Activated CD8-positive, alpha-beta T cell treated with anti-CD3 and anti-CD28 coated beads for 36 hours (primary cell): ENCODE measurements at regions not wholly inside any gene's neighbourhood (a gene's known extent, or its start where the extent isn't known, plus 50 kb on each side); places are given as distances from the start of the nearest gene placed in this dataset.

Source experiments
- ATAC-seq: fragments of 200-7000 bp; cut with Tn5 transposase; one replicate; pipeline ENCODE4 v1.10.0; 2021; ENCODE audit warnings: mild to moderate bottlenecking, moderate library complexity
- CTCF ChIA-PET: fragments of 350-600 bp; sonication (Branson Sonifier 250); formaldehyde crosslinking; loops from one replicate; lab custom pipeline; 2021; ENCODE audit warnings: antibody characterized with exemption; lab: Charles Lee
- POLR2A ChIA-PET: fragments of 350-600 bp; sonication (Branson Sonifier 250); formaldehyde crosslinking; loops from one replicate; lab custom pipeline; 2021; ENCODE audit warnings: antibody characterized with exemption; lab: Charles Lee
- DNase-seq: peaks from one replicate; pipeline ENCODE4 v3.0.0-alpha.2; 2020
- H3K27ac Mint-ChIP-seq: one replicate; pipeline ENCODE4 v1.8.0; 2021; ENCODE audit warnings: mild to moderate bottlenecking, mixed read lengths
- H3K27me3 Mint-ChIP-seq: one replicate; pipeline ENCODE4 v1.8.0; 2021; ENCODE audit warnings: mixed read lengths
- H3K36me3 Mint-ChIP-seq: one replicate; pipeline ENCODE4 v1.8.0; 2021; ENCODE audit warnings: low read depth, mixed read lengths
- H3K4me1 Mint-ChIP-seq: one replicate; pipeline ENCODE4 v1.8.0; 2021; ENCODE audit warnings: low read depth, mixed read lengths
- H3K4me3 Mint-ChIP-seq: one replicate; pipeline ENCODE4 v1.8.0; 2021; ENCODE audit warnings: mild to moderate bottlenecking, moderate library complexity, mixed read lengths
- H3K9me3 Mint-ChIP-seq: one replicate; pipeline ENCODE4 v1.8.0; 2021; ENCODE audit warnings: mixed read lengths
- intact Hi-C: fragments of 100-400 bp; cut with micrococcal nuclease; formaldehyde crosslinking; loops from one replicate; pipeline ENCODE4 v1.10.0; 2022
- TF ChIP-seq, protein P1 (sequence below): fragments of 200-600 bp; IDR thresholded peaks from one replicate; pipeline ENCODE4 v1.8.0; 2022; ENCODE audit warnings: antibody characterized with exemption, mild to moderate bottlenecking

DNA sequence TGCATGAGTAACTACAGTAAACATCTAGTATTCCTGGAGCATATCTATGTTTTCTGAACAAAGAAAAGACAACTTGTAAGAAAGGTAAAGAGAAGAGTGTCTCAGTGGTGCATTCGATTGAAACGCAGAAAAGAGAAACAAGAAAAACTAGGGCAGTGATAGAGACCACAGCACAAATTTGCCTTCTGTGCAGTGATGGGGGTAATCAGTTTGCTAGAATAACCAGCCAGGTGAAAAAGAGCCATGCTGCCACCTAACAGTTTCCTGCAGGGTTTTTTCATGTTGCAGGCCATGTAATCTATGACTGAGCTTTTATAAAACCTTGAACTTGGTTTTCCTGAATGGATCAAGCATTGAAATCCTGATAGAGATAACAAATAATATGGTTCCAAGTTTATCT is 198.4 kb upstream of the MEF2C start:
- no peak for ATAC-seq
- no peaks in the 10 kb centered on the region for H3K9me3 Mint-ChIP-seq
- DNase-seq, result no peak
- H3K4me1 Mint-ChIP-seq, result no peaks in the 10 kb centered on the region
- H3K27me3 Mint-ChIP-seq, result peaks cover 1% of the 10 kb centered on the region
- no peaks in the 10 kb centered on the region for H3K36me3 Mint-ChIP-seq
- no peak overlapping the region for H3K27ac Mint-ChIP-seq
- no peak overlapping the region for H3K4me3 Mint-ChIP-seq
- intact Hi-C loops, result no loop called here
- CTCF ChIA-PET, result no interaction called here
- TF ChIP-seq, protein P1, sequence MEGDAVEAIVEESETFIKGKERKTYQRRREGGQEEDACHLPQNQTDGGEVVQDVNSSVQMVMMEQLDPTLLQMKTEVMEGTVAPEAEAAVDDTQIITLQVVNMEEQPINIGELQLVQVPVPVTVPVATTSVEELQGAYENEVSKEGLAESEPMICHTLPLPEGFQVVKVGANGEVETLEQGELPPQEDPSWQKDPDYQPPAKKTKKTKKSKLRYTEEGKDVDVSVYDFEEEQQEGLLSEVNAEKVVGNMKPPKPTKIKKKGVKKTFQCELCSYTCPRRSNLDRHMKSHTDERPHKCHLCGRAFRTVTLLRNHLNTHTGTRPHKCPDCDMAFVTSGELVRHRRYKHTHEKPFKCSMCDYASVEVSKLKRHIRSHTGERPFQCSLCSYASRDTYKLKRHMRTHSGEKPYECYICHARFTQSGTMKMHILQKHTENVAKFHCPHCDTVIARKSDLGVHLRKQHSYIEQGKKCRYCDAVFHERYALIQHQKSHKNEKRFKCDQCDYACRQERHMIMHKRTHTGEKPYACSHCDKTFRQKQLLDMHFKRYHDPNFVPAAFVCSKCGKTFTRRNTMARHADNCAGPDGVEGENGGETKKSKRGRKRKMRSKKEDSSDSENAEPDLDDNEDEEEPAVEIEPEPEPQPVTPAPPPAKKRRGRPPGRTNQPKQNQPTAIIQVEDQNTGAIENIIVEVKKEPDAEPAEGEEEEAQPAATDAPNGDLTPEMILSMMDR, result no peak
- POLR2A ChIA-PET, result no interaction called here

DNA sequence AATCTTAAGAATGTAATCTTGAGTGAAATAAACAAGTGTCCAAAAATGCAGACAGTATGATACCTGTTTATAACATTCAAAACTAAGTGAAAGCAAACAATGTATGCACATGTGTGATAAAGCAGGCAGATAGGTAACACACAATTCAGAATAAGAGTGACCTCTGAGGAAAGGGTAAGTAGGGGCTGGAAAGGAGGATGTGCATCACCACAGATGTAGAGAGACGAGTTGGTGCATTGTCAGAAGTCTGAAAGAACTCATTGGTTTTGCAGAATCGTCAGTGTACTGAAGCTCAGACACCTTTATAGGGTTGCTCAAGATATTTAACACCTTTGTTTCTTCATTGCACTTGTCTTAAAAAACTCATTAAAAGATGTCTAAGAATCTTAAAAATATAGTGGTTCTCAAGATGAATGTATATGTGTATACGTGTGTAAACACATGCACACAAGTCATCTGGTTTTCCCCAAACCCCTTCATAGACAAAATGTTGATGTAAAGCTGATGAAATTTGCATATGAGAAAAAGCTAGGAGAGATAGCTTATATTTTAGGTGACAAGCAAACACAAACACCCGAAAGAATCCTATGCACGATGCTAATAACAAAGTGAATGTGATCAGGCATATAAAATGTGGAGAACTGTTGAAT is 197.6 kb upstream of the MEF2C start:
- intact Hi-C loops, result no loop called here
- ChIA-PET CTCF (no interaction called here), POLR2A (interaction anchor here (0.5 kb wide), 1 partner anchor 1599 kb away, joined by 3 read pairs; no protein-coding TSS in a partner anchor)

DNA sequence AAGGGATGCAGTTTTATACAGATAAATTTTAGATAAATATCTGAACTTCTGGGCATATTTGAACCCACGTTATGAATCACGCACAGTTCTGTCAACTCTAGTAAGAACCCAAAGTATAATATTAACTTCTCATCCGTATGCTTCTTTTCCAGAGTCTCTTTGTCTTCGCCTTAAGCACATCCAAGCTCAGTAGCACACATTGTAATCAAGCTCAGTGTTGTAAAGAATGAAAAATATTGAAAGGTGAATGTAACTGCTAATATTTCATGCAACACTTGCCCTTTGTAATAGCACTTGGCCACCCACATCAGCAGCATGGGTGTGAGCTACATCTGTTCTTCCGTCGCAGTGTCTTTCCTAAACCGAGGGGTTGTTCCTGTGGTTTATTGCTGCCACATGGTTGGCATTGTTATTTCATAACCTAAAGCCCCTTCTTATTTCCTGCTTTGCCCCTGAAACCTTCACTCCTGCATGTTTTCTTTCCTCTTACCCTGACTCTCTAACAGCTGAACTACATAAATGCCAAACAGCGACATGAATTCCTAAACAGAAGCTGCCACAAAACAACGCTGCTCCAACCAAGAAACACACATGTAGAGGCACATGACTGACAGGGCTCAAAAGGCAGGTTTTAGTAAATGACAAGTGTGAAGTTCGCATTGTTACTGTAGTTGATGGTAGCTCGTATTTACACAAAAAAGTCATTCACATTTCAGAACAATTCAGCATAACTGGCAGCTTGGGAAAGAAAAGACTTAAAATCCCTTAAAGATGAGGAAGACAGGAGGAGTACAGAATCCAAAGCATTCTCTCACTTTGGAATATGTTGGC is 190.1 kb upstream of the MEF2C start:
- TF ChIP-seq, protein P1, result no peak
- intact Hi-C loops, result no loop called here
- Mint-ChIP-seq H3K27me3 (peaks cover 13% of the 10 kb centered on the region), H3K27ac (no peak overlapping the region), H3K4me3 (no peak overlapping the region), H3K9me3 (no peaks in the 10 kb centered on the region), H3K4me1 (peaks cover 3% of the 10 kb centered on the region), H3K36me3 (no peaks in the 10 kb centered on the region)
- ATAC-seq (no peak), DNase-seq (no peak)
- ChIA-PET CTCF (interaction anchor here (1.2 kb wide), 1 partner anchor 16 kb away, joined by 3 read pairs; no protein-coding TSS in a partner anchor), POLR2A (no interaction called here)

More for the DNA sequence above, 197.6 kb upstream of the MEF2C start:
- TF ChIP-seq, protein P1, result no peak
- Mint-ChIP-seq H3K4me1 (no peaks in the 10 kb centered on the region), H3K27ac (no peak overlapping the region), H3K4me3 (no peak overlapping the region), H3K36me3 (no peaks in the 10 kb centered on the region), H3K27me3 (peaks cover 1% of the 10 kb centered on the region), H3K9me3 (no peaks in the 10 kb centered on the region)
- no peak for DNase-seq
- no peak for ATAC-seq

DNA sequence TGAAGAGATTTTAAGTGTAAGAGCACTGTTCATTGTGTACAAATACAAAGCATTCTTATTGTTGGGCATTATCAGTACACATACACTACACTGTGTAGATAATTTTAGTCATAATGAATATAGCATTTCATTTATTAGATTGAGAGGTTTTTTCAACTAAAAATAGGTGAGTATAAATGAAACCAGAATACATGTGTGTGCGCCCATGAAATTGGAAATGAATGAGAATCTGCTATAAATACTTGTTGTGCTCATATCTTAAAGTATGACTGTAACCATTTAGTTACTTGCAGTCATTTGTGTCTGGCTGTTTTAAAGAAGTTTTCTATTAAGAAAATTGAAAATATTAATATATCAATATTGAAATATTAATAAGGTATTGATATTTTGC is 189.0 kb upstream of the MEF2C start:
- ATAC-seq (no peak), DNase-seq (no peak)
- H3K9me3 Mint-ChIP-seq, result no peaks in the 10 kb centered on the region
- CTCF ChIA-PET, result no interaction called here
- intact Hi-C loops, result no loop called here
- H3K27ac Mint-ChIP-seq, result no peak overlapping the region
- H3K4me1 Mint-ChIP-seq, result peaks cover 3% of the 10 kb centered on the region
- POLR2A ChIA-PET, result no interaction called here
- H3K36me3 Mint-ChIP-seq, result no peaks in the 10 kb centered on the region
- TF ChIP-seq, protein P1, result no peak
- H3K4me3 Mint-ChIP-seq, result no peak overlapping the region
- H3K27me3 Mint-ChIP-seq, result peaks cover 13% of the 10 kb centered on the region
